Activated CD4-positive, alpha-beta memory T cell treated with anti-CD3 and anti-CD28 coated beads, Interleukin-2, amount 10 ng/mL, durations not matched to agents 7 days and 5 days (primary cell): ENCODE measurements at regions not wholly inside any gene's neighbourhood (a gene's known extent, or its start where the extent isn't known, plus 50 kb on each side); places are given as distances from the start of the nearest gene placed in this dataset.

Experiments used
- CTCF ChIA-PET: fragments of 350-600 bp; sonication (Branson Sonifier 250); formaldehyde crosslinking; loops from one replicate; lab custom pipeline; 2021; ENCODE audit warnings: antibody characterized with exemption, inconsistent platforms; lab: Charles Lee
- POLR2A ChIA-PET: fragments of 350-600 bp; sonication (Branson Sonifier 250); formaldehyde crosslinking; loops from one replicate; lab custom pipeline; 2021; ENCODE audit warnings: antibody characterized with exemption; lab: Charles Lee
- DNase-seq: peaks from one replicate; pipeline ENCODE4 v3.0.0-alpha.2; 2020
- H3K27ac Mint-ChIP-seq: one replicate; pipeline ENCODE4 v1.8.0; 2021; ENCODE audit warnings: mild to moderate bottlenecking, mixed read lengths
- H3K27me3 Mint-ChIP-seq: one replicate; pipeline ENCODE4 v1.8.0; 2021; ENCODE audit warnings: mixed read lengths
- H3K36me3 Mint-ChIP-seq: one replicate; pipeline ENCODE4 v1.8.0; 2021; ENCODE audit warnings: low read depth, mixed read lengths
- H3K4me1 Mint-ChIP-seq: one replicate; pipeline ENCODE4 v1.8.0; 2021; ENCODE audit warnings: mixed read lengths
- H3K4me3 Mint-ChIP-seq: one replicate; pipeline ENCODE4 v1.8.0; 2021; ENCODE audit warnings: mild to moderate bottlenecking, mixed read lengths
- H3K9me3 Mint-ChIP-seq: one replicate; pipeline ENCODE4 v1.8.0; 2021; ENCODE audit warnings: mixed read lengths

DNA sequence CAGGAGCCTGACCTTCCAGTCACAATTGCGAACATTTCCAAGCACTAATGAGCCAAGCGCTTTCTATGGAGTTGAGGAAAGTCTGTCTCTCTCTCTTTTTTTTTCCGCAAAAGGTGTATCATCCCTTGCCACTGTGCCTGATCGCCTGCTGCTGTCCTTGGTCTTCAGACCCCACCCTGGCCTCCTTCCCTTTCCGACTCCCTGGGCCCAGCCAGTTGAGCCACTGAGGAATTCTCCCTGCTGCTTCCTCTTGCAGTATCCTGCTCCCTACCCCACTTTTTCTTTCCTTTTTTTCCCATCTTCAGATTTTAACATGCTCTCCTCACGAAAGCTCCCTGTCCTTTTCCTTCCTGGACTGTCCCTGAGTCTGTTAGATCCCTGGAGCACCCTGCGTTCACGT lies 396.5 kb upstream of the C2CD4B start:
- CTCF ChIA-PET: no interaction called here
- no peak overlapping the region for H3K4me3 Mint-ChIP-seq
- POLR2A ChIA-PET: no interaction called here
- H3K9me3 Mint-ChIP-seq: no peaks in the 10 kb centered on the region
- no peaks in the 10 kb centered on the region for H3K36me3 Mint-ChIP-seq
- no peak for DNase-seq
- H3K27ac Mint-ChIP-seq: no peak overlapping the region
- H3K27me3 Mint-ChIP-seq: peaks cover 8% of the 10 kb centered on the region
- H3K4me1 Mint-ChIP-seq: no peaks in the 10 kb centered on the region

DNA sequence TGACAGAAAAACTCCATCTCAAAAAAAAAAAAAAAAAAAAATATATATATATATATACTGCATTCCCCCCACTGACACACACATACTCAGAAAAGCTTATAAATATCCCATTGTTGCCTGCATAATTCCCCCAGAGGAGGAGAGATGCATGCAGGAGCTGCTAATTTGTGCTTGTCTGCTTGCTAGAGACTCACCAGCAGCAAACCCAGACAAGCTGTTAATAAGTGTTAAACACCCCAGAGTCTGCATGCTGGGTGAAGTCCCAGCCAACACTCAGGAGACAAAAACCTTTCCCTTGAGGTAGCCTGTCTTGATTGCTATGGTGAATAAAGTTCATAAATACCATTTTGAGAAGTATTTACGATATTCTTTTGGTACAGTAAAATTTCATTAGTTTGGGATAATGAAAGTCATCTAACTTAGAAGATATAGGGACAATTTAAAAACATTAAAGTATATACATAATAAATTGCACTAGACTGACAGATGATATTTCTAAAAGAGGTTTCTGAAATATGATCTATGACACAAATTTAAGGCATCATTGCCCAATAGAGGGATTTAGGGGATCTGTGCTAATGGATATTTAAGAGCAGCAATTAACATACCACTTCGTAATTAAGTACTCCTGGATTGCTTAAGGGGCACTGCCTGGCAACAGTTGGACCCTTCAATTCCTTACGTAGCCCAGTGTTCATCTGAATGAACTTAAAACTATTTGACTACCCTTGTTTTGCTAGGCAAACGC lies 400.0 kb upstream of the C2CD4B start:
- no peak overlapping the region for H3K4me3 Mint-ChIP-seq
- H3K27me3 Mint-ChIP-seq: peaks cover 8% of the 10 kb centered on the region
- no peak for DNase-seq
- CTCF ChIA-PET: no interaction called here
- no peaks in the 10 kb centered on the region for H3K4me1 Mint-ChIP-seq
- H3K36me3 Mint-ChIP-seq: no peaks in the 10 kb centered on the region
- H3K9me3 Mint-ChIP-seq: no peaks in the 10 kb centered on the region
- H3K27ac Mint-ChIP-seq: no peak overlapping the region
- POLR2A ChIA-PET: no interaction called here

DNA sequence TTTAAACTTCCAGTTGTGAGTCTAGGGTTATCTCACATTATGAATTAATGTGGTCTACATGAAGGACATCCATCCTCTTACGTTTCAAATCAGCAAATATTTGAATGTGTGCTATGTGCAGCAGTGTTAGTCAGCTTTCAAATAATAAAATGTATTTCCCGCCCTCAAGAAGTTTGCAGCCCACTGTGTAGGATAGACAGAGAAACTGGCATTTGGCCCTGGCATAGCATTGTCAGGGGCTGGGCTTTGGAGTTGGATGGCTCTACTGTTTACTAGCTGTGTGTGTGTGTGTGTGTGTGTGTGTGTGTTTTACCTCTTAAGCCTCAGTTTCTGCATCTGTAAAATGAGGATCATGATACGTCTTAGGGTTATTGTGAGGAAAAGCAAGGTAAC lies 400.5 kb upstream of the C2CD4B start:
- POLR2A ChIA-PET: no interaction called here
- Mint-ChIP-seq H3K9me3 (no peaks in the 10 kb centered on the region), H3K36me3 (no peaks in the 10 kb centered on the region)

DNA sequence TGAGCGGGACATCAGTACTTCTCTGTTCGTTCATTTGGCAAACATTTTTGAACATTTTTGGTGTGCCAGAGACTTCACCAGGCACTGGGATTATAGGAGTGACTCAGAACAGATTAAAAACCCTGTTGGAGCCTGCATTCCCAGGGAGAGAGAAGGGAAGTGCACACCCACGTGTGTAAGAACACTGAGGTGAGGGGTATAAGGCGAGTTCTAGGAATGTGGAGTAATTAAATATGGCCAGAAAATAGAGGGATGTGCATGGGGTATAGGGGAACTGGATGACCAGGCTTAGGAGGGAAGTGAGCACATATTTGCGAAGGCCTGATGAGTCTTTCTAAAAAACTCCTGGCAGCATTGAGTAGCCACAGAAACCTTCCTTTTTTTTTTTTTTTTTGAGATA lies 401.2 kb upstream of the C2CD4B start:
- no peak for DNase-seq
- POLR2A ChIA-PET: no interaction called here
- Mint-ChIP-seq H3K27ac (no peak overlapping the region), H3K36me3 (no peaks in the 10 kb centered on the region), H3K27me3 (peaks cover 10% of the 10 kb centered on the region), H3K4me3 (no peak overlapping the region), H3K9me3 (no peaks in the 10 kb centered on the region), H3K4me1 (no peaks in the 10 kb centered on the region)
- CTCF ChIA-PET: no interaction called here

More for the DNA sequence above, 400.5 kb upstream of the C2CD4B start:
- no peak for DNase-seq
- H3K27me3 Mint-ChIP-seq: peaks cover 10% of the 10 kb centered on the region
- CTCF ChIA-PET: no interaction called here
- no peaks in the 10 kb centered on the region for H3K4me1 Mint-ChIP-seq
- no peak overlapping the region for H3K4me3 Mint-ChIP-seq
- no peak overlapping the region for H3K27ac Mint-ChIP-seq

DNA sequence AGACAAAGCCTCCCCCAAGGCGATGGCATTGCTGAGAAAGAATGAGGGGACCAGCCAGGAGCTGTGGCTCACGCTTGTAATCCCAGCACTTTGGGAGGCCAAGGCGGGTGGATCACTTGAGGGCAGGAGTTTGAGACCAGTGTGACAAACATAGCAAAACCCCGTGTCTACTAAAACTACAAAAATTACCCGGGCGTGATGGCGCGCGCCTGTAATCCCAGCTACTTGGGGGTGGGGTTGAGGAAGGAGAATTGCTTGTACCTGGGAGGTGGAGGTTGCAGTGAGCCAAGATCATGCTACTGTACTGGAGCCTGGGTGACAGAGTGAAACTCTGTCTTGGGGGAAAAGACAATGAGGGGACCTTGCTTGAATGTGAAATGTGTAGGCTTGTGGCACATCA lies 402.4 kb upstream of the C2CD4B start:
- POLR2A ChIA-PET: no interaction called here
- no peak overlapping the region for H3K4me3 Mint-ChIP-seq
- no peak for DNase-seq
- CTCF ChIA-PET: no interaction called here
- no peaks in the 10 kb centered on the region for H3K36me3 Mint-ChIP-seq
- H3K9me3 Mint-ChIP-seq: no peaks in the 10 kb centered on the region
- H3K27ac Mint-ChIP-seq: no peak overlapping the region
- H3K4me1 Mint-ChIP-seq: no peaks in the 10 kb centered on the region
- H3K27me3 Mint-ChIP-seq: peaks cover 10% of the 10 kb centered on the region

DNA sequence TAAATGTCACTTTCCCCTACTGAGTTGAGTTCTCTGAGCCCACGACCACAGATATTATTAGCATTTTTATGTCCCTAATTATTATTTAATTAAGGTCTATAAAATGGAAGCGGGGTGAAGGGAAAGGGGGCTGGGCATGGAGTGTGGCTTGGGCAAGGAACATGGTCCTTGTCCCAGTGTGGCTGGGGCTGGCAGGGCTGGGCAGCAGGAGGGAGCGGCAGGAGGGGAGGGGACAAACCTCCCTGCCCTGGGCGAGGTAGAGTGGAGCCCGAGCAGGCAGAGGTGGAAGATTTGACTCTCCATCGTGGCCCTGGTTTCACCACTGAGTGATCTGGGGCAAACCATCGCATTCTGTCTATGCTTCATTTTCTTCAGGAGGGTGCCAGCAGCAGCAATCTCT lies 402.9 kb upstream of the C2CD4B start:
- ChIA-PET POLR2A (no interaction called here), CTCF (no interaction called here)
- Mint-ChIP-seq H3K27me3 (peaks cover 13% of the 10 kb centered on the region), H3K4me1 (no peaks in the 10 kb centered on the region), H3K27ac (no peak overlapping the region), H3K36me3 (no peaks in the 10 kb centered on the region), H3K4me3 (no peak overlapping the region), H3K9me3 (no peaks in the 10 kb centered on the region)
- no peak for DNase-seq

DNA sequence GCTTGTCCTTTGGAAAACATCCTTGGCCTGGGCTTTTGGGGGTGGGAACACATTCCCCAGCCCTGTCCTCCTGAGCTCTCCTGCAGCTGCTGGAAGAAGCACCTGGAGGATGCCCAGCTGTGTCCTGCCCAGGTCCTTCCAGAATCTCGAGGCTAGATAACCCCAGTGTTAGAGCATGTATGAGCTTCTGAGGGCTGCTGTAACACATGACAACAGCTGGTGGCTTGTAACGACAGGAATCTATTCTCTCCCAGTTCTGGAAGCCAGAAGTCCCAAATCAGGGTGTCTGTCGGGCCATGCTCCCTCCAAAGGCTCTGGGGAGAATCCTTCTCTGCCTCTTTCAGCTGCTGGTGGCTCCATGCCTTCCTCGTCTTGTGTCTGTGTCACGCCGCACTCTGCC lies 403.6 kb upstream of the C2CD4B start:
- ChIA-PET CTCF (no interaction called here), POLR2A (no interaction called here)
- no peak for DNase-seq
- no peak overlapping the region for H3K27ac Mint-ChIP-seq
- H3K4me1 Mint-ChIP-seq: no peaks in the 10 kb centered on the region
- H3K36me3 Mint-ChIP-seq: no peaks in the 10 kb centered on the region
- no peaks in the 10 kb centered on the region for H3K9me3 Mint-ChIP-seq
- peaks cover 11% of the 10 kb centered on the region for H3K27me3 Mint-ChIP-seq
- no peak overlapping the region for H3K4me3 Mint-ChIP-seq

DNA sequence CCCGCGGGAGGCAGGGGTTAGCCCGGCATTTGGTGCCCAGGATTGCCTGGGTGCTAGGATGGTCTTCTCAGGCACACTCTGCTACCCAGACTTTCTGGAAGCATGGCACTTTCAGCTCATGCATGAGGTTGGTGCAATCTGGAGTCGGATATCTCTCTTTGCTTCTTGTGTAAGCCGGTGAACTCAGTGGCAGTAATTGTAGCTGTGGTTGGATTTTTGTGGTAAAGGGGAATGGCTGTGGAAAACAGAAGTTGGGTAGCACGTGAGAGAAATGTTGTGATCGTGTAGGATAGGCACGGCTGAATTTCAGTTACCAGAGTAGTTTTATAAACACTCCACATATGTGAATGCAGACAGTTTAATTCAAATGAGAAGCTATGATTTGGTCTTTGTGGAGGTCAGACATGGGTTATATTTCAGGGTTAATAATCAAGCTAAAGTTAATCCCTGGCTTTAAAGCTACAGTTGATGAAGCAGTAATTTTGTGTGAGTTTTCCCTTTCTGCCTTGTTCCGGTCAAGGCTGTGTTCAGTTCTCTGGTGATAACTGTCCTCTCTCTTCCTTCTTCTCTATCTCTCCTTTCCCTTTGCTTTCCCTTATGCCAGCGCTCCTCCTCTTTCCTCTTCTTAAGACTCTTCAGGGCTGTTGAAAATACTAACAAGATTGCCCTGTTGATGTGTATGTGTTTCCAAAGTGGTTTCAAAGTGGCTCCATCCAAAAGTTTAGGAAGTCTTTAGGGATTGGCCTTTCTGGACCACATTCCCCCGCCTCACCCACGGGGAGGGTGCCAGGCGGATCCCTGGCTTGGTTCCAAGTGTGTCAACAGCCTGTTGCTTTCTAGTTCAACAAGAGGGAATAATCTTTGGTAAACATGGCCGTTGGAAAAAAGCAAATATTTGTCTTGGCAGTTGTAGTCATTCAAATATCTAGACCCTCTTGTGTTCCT lies 404.6 kb upstream of the C2CD4B start:
- Mint-ChIP-seq H3K4me1 (no peaks in the 10 kb centered on the region), H3K27ac (no peak overlapping the region), H3K9me3 (no peaks in the 10 kb centered on the region), H3K4me3 (no peak overlapping the region), H3K36me3 (no peaks in the 10 kb centered on the region), H3K27me3 (peaks cover 8% of the 10 kb centered on the region)
- POLR2A ChIA-PET: no interaction called here
- CTCF ChIA-PET: no interaction called here
- no peak for DNase-seq

DNA sequence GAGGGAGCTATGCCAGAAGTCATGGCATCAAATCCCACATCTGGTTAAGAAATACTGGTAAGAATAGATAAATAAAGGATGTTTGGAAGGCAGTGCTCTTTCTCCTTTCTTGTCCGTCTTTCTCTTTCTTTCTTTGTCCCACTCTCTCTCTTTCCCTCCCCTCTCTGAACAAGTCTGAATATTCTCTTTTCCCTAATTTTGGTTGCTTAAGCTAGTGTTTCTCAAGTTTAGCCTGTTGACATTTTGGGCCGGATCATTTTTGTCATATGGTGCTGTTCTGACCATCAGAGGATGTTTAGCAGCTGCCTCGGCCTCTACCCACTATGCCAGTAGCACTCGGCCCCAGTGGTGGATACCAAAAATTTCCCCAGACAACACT lies 405.3 kb upstream of the C2CD4B start:
- Mint-ChIP-seq H3K4me3 (no peak overlapping the region), H3K36me3 (no peaks in the 10 kb centered on the region), H3K27me3 (peaks cover 5% of the 10 kb centered on the region), H3K4me1 (no peaks in the 10 kb centered on the region), H3K27ac (no peak overlapping the region), H3K9me3 (no peaks in the 10 kb centered on the region)
- DNase-seq: no peak
- ChIA-PET POLR2A (no interaction called here), CTCF (no interaction called here)

DNA sequence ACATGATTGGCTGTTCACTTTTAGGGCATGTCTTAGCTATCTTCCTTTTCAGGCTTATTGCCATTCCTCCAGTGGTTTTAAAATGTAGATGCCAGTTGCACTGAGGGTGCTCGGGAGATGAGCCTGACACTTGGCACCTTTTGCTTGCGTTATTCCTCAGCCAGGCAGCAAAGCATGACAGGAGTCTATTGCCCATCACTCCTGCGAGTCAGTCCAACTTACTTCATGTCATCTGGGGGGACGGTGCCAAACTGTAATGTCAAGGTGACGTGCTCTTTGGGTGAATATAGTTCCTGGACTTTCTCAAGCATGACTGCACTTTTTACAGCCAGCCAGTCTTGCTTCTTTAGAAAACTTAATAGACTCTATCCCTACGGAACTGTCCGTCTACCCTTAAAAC lies 406.0 kb upstream of the C2CD4B start:
- H3K4me3 Mint-ChIP-seq: no peak overlapping the region
- no peak for DNase-seq
- CTCF ChIA-PET: no interaction called here
- H3K9me3 Mint-ChIP-seq: no peaks in the 10 kb centered on the region
- POLR2A ChIA-PET: no interaction called here
- H3K36me3 Mint-ChIP-seq: no peaks in the 10 kb centered on the region
- no peaks in the 10 kb centered on the region for H3K4me1 Mint-ChIP-seq
- H3K27me3 Mint-ChIP-seq: peaks cover 5% of the 10 kb centered on the region
- H3K27ac Mint-ChIP-seq: no peak overlapping the region

DNA sequence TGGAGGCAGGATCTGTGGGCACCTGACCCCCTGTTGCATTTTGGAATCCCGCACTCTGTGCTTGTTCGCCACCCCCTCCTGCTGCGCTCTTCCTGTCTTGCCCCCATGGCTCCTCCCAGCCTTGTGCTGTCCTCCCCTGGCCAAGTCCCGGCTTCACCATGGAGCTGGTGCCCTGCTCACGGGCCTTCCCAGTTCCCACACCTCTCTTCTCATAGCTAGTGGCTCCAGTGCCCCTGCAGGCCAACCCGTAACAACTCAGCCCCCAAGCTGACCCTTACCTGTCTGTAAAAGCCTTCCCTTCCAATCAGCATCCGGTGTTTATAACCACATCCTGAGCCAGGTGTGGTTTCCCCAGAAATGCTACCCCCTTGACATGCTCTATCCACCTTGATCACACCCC lies 407.7 kb upstream of the C2CD4B start:
- no peaks in the 10 kb centered on the region for H3K4me1 Mint-ChIP-seq
- no peaks in the 10 kb centered on the region for H3K9me3 Mint-ChIP-seq
- H3K36me3 Mint-ChIP-seq: no peaks in the 10 kb centered on the region
- peak overlapping the region; percentile 17 for H3K27ac Mint-ChIP-seq
- POLR2A ChIA-PET: no interaction called here
- CTCF ChIA-PET: no interaction called here
- no peak for DNase-seq
- peaks cover 5% of the 10 kb centered on the region for H3K27me3 Mint-ChIP-seq
- H3K4me3 Mint-ChIP-seq: no peak overlapping the region

DNA sequence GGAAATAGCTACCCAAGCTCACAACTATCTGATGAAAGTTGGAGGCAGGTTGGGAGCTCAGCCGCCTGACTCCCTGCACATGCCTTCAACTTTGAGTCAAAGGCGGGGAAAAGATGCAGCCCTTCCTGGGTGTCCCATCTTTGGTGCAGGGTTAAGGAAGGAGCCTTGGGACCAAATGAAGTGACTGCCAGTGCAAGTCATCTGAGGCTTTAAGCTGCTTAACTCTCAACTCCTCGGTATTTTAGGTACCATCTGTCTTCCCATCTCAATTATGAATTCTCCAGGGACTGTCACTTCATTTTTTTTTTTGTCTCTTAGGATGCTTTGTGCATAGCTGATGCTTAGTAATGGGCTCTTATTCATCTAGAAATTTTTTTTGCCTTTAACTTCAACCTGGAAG lies 408.8 kb upstream of the C2CD4B start:
- Mint-ChIP-seq H3K36me3 (no peaks in the 10 kb centered on the region), H3K27me3 (peaks cover 5% of the 10 kb centered on the region), H3K9me3 (no peaks in the 10 kb centered on the region), H3K27ac (no peak overlapping the region), H3K4me3 (no peak overlapping the region), H3K4me1 (no peaks in the 10 kb centered on the region)
- ChIA-PET CTCF (no interaction called here), POLR2A (no interaction called here)
- no peak for DNase-seq

DNA sequence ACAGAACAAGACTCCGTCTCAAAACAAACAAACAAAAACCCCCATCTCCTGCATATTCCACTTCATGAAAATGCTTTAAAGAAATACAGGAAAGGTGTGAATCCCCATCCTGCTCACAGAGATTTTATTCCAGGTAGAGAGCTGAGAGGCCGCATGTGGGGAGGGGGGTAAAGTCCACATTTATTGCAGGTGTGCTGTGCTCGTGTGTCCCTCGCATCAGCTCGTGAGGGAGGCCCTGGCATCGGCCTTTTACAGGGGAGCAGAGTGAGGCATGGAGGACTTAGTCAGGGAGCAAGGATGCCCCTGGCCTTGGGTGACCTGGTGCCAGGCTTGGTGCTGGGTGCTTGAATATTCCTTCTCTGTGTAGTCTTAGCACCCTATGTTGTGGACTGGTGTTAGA lies 413.5 kb upstream of the C2CD4B start:
- CTCF ChIA-PET: no interaction called here
- Mint-ChIP-seq H3K27me3 (peaks cover 6% of the 10 kb centered on the region), H3K9me3 (no peaks in the 10 kb centered on the region), H3K4me1 (no peaks in the 10 kb centered on the region), H3K4me3 (no peak overlapping the region), H3K36me3 (no peaks in the 10 kb centered on the region), H3K27ac (no peak overlapping the region)
- no peak for DNase-seq
- POLR2A ChIA-PET: no interaction called here

DNA sequence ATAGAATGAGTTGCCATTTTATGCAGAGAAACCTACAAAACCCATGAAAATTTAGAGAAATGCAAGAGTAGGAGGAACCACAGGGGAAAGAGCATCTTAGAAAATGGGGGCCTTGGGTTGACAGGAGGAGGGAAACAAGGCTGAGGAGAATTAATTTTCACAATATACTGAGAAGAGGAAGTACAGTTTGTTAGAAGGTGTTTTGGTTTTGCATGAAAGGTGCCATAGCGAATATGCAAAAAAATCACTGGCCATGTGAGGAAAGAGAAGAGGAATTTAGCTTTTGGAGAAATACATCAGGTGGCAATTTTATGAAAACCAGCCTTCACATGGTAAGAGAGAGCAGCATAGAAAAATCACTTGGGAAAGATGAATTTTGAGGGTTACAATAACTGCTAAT lies 413.9 kb upstream of the C2CD4B start:
- Mint-ChIP-seq H3K27me3 (peaks cover 6% of the 10 kb centered on the region), H3K4me1 (no peaks in the 10 kb centered on the region), H3K27ac (no peak overlapping the region), H3K4me3 (no peak overlapping the region), H3K9me3 (no peaks in the 10 kb centered on the region), H3K36me3 (no peaks in the 10 kb centered on the region)
- POLR2A ChIA-PET: no interaction called here
- CTCF ChIA-PET: no interaction called here
- no peak for DNase-seq
